ENCODE measurements at regions not wholly inside any gene's neighbourhood (a gene's known extent, or its start where the extent isn't known, plus 50 kb on each side); places are given as distances from the start of the nearest gene placed in this dataset.

GRCh38 chr3:72324253-72324811, 523.9 kb downstream of the SHQ1 start:
- DNase-seq: no peak
- Histone ChIP-seq H4K5ac (ENCODE audit: low read length) (no peak overlapping the region), H3K18ac (ENCODE audit: low read length) (no peak overlapping the region), H2BK120ac (ENCODE audit: low read depth, low read length) (no peak overlapping the region), H3K56ac (ENCODE audit: low read length) (no peak overlapping the region), H3K79me1 (ENCODE audit: low read length) (no peaks in the 10 kb centered on the region), H2AK5ac (ENCODE audit: low read length) (no peak overlapping the region), H3K4me3 (ENCODE audit: low read length) (no peak overlapping the region), H2BK5ac (ENCODE audit: low read length) (no peak overlapping the region), H3K9ac (ENCODE audit: low read length) (no peak overlapping the region), H3K36me3 (ENCODE audit: control insufficient read depth, insufficient read depth, low read length) (no peaks in the 10 kb centered on the region), H3K79me2 (ENCODE audit: control insufficient read depth, insufficient read depth, low read length) (no peaks in the 10 kb centered on the region), H2BK15ac (replicated peaks; ENCODE audit: low read depth) (no peak overlapping the region), H3K4me2 (ENCODE audit: low read length) (no peak overlapping the region), H3K23ac (ENCODE audit: low read length) (no peak overlapping the region), H3K27ac (ENCODE audit: low read depth, low read length) (no peak overlapping the region), H3K4ac (ENCODE audit: low read depth, low read length) (no peak overlapping the region), H3K4me1 (ENCODE audit: control insufficient read depth, low read depth, low read length) (no peaks in the 10 kb centered on the region), H4K8ac (ENCODE audit: low read depth, low read length) (no peak overlapping the region), H3K27me3 (ENCODE audit: insufficient read depth, low read length, poor library complexity) (no peaks in the 10 kb centered on the region)
- WGBS (ENCODE audit: extremely low coverage, insufficient coverage, low lambda C conversion rate): no CpG with 5 or more reads among the region's 3 CpGs

DNA sequence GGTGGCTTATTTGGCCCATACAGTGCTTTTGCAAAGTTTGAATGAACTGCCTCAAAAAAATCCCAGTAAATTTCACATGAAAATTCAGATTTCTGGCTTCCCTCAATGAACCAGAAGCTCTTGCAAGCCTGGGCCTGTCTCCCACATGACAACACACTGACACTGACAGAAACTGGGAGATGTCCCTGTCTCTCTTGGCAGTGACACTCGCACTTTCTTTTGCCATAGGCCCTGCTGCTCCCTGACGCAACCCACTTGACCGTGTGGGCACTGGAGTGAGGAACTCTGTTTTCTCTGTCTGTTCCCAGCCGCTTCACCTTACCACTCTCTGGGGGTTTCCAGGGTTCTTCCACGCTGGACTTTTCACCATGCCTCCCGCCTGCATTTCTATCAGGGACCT, 524.5 kb downstream of the SHQ1 start:
- Histone ChIP-seq H4K5ac (ENCODE audit: low read length) (no peak overlapping the region), H3K9ac (ENCODE audit: low read length) (no peak overlapping the region), H3K79me2 (ENCODE audit: control insufficient read depth, insufficient read depth, low read length) (no peaks in the 10 kb centered on the region), H3K36me3 (ENCODE audit: control insufficient read depth, insufficient read depth, low read length) (no peaks in the 10 kb centered on the region), H2BK15ac (replicated peaks; ENCODE audit: low read depth) (no peak overlapping the region), H3K27me3 (ENCODE audit: insufficient read depth, low read length, poor library complexity) (no peaks in the 10 kb centered on the region), H2BK5ac (ENCODE audit: low read length) (no peak overlapping the region), H3K79me1 (ENCODE audit: low read length) (no peaks in the 10 kb centered on the region), H4K8ac (ENCODE audit: low read depth, low read length) (no peak overlapping the region), H2AK5ac (ENCODE audit: low read length) (no peak overlapping the region), H3K23ac (ENCODE audit: low read length) (no peak overlapping the region), H3K27ac (ENCODE audit: low read depth, low read length) (no peak overlapping the region), H3K4ac (ENCODE audit: low read depth, low read length) (no peak overlapping the region), H2BK120ac (ENCODE audit: low read depth, low read length) (no peak overlapping the region), H3K4me3 (ENCODE audit: low read length) (no peak overlapping the region), H3K18ac (ENCODE audit: low read length) (no peak overlapping the region), H3K4me2 (ENCODE audit: low read length) (no peak overlapping the region), H3K4me1 (ENCODE audit: control insufficient read depth, low read depth, low read length) (no peaks in the 10 kb centered on the region), H3K56ac (ENCODE audit: low read length) (no peak overlapping the region)
- no CpG with 5 or more reads among the region's 6 CpGs for WGBS (ENCODE audit: extremely low coverage, insufficient coverage, low lambda C conversion rate)
- DNase-seq: no peak

DNA sequence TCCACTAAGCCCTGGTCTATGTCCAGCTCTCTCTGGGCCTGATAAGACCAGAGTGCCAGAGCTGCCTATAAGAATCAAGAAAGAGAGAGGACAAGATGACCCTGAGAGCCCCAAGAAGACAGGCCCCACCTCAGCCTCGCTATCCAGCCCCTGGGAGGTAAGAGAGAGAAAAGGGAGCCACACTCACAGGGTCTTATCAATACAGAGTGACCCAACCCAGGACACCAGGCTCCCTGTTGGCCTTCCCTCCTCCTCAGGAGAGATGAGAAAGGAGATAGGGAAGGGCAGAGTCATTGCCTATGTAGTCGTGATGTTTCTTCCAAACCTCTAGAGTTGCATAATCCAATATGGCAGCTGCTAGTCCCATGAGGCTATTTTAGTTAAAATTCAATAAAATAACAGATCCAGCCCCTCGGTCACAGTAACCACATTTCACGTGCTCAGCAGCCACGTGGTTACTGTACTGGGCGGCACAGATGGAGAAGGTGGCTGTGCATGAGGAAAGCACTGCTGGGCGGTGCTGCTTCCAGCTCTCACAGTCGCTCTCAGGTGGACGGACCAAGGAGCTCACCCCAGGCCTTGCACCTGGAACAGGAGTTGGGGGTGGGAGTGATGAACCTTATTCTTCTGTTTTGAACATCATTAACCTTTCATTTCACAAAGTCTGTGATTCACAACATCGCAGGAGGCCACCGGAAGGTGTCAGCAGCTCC, 525.8 kb downstream of the SHQ1 start:
- Histone ChIP-seq H3K27me3 (ENCODE audit: insufficient read depth, low read length, poor library complexity) (no peaks in the 10 kb centered on the region), H2BK120ac (ENCODE audit: low read depth, low read length) (no peak overlapping the region), H3K36me3 (ENCODE audit: control insufficient read depth, insufficient read depth, low read length) (no peaks in the 10 kb centered on the region), H2BK15ac (replicated peaks; ENCODE audit: low read depth) (no peak overlapping the region), H3K4me1 (ENCODE audit: control insufficient read depth, low read depth, low read length) (no peaks in the 10 kb centered on the region), H3K79me2 (ENCODE audit: control insufficient read depth, insufficient read depth, low read length) (no peaks in the 10 kb centered on the region), H3K4me2 (ENCODE audit: low read length) (no peak overlapping the region), H3K56ac (ENCODE audit: low read length) (no peak overlapping the region), H2AK5ac (ENCODE audit: low read length) (no peak overlapping the region), H3K27ac (ENCODE audit: low read depth, low read length) (no peak overlapping the region), H3K9ac (ENCODE audit: low read length) (no peak overlapping the region), H3K4me3 (ENCODE audit: low read length) (no peak overlapping the region), H3K18ac (ENCODE audit: low read length) (no peak overlapping the region), H2BK5ac (ENCODE audit: low read length) (no peak overlapping the region), H3K23ac (ENCODE audit: low read length) (no peak overlapping the region), H3K79me1 (ENCODE audit: low read length) (no peaks in the 10 kb centered on the region), H3K4ac (ENCODE audit: low read depth, low read length) (no peak overlapping the region), H4K8ac (ENCODE audit: low read depth, low read length) (no peak overlapping the region), H4K5ac (ENCODE audit: low read length) (no peak overlapping the region)
- no peak for DNase-seq
- no CpG with 5 or more reads among the region's 11 CpGs for WGBS (ENCODE audit: extremely low coverage, insufficient coverage, low lambda C conversion rate)

- DNase-seq: no peak
- no CpG with 5 or more reads among the region's 3 CpGs for WGBS (ENCODE audit: extremely low coverage, insufficient coverage, low lambda C conversion rate)
Measured at GRCh38 chr3:72320955-72321303, 527.3 kb downstream of the SHQ1 start.

GRCh38 chr3:72320095-72320954, 527.9 kb downstream of the SHQ1 start:
- Histone ChIP-seq H3K27ac (ENCODE audit: low read depth, low read length) (no peak overlapping the region), H2BK120ac (ENCODE audit: low read depth, low read length) (no peak overlapping the region), H3K36me3 (ENCODE audit: control insufficient read depth, insufficient read depth, low read length) (no peaks in the 10 kb centered on the region), H4K8ac (ENCODE audit: low read depth, low read length) (no peak overlapping the region), H2AK5ac (ENCODE audit: low read length) (no peak overlapping the region), H2BK5ac (ENCODE audit: low read length) (no peak overlapping the region), H3K27me3 (ENCODE audit: insufficient read depth, low read length, poor library complexity) (no peaks in the 10 kb centered on the region), H3K23ac (ENCODE audit: low read length) (no peak overlapping the region), H3K4me2 (ENCODE audit: low read length) (no peak overlapping the region), H4K5ac (ENCODE audit: low read length) (no peak overlapping the region), H3K79me2 (ENCODE audit: control insufficient read depth, insufficient read depth, low read length) (no peaks in the 10 kb centered on the region), H3K9ac (ENCODE audit: low read length) (no peak overlapping the region), H3K18ac (ENCODE audit: low read length) (no peak overlapping the region), H3K4ac (ENCODE audit: low read depth, low read length) (no peak overlapping the region), H3K4me3 (ENCODE audit: low read length) (no peak overlapping the region), H3K56ac (ENCODE audit: low read length) (no peak overlapping the region), H3K79me1 (ENCODE audit: low read length) (no peaks in the 10 kb centered on the region), H3K4me1 (ENCODE audit: control insufficient read depth, low read depth, low read length) (no peaks in the 10 kb centered on the region), H2BK15ac (replicated peaks; ENCODE audit: low read depth) (no peak overlapping the region)
- no CpG with 5 or more reads among the region's 17 CpGs for WGBS (ENCODE audit: extremely low coverage, insufficient coverage, low lambda C conversion rate)
- DNase-seq: no peak

More at GRCh38 chr3:72320955-72321303, 527.3 kb downstream of the SHQ1 start:
- Histone ChIP-seq H3K79me1 (ENCODE audit: low read length) (no peaks in the 10 kb centered on the region), H2AK5ac (ENCODE audit: low read length) (no peak overlapping the region), H3K9ac (ENCODE audit: low read length) (no peak overlapping the region), H3K27me3 (ENCODE audit: insufficient read depth, low read length, poor library complexity) (no peaks in the 10 kb centered on the region), H3K79me2 (ENCODE audit: control insufficient read depth, insufficient read depth, low read length) (no peaks in the 10 kb centered on the region), H3K23ac (ENCODE audit: low read length) (no peak overlapping the region), H2BK15ac (replicated peaks; ENCODE audit: low read depth) (no peak overlapping the region), H4K8ac (ENCODE audit: low read depth, low read length) (no peak overlapping the region), H3K4ac (ENCODE audit: low read depth, low read length) (no peak overlapping the region), H3K4me2 (ENCODE audit: low read length) (no peak overlapping the region), H3K18ac (ENCODE audit: low read length) (no peak overlapping the region), H3K56ac (ENCODE audit: low read length) (no peak overlapping the region), H3K4me3 (ENCODE audit: low read length) (no peak overlapping the region), H3K4me1 (ENCODE audit: control insufficient read depth, low read depth, low read length) (no peaks in the 10 kb centered on the region), H4K5ac (ENCODE audit: low read length) (no peak overlapping the region), H2BK5ac (ENCODE audit: low read length) (no peak overlapping the region), H3K36me3 (ENCODE audit: control insufficient read depth, insufficient read depth, low read length) (no peaks in the 10 kb centered on the region), H2BK120ac (ENCODE audit: low read depth, low read length) (no peak overlapping the region), H3K27ac (ENCODE audit: low read depth, low read length) (no peak overlapping the region)

Measured in mesendoderm (in vitro differentiated cells).